ENCODE measurements at regions not wholly inside any gene's neighbourhood (a gene's known extent, or its start where the extent isn't known, plus 50 kb on each side); places are given as distances from the start of the nearest gene placed in this dataset.

- 34% methylated on average over 4 of the region's 4 CpGs for WGBS (ENCODE audit: low lambda C conversion rate)
- H3K9me3 ChIP-seq = no peaks in the 10 kb centered on the region
- no peaks in the 10 kb centered on the region for H3K79me2 ChIP-seq (ENCODE audit: insufficient read depth)
- no peaks in the 10 kb centered on the region for H4K20me1 ChIP-seq (ENCODE audit: insufficient read depth)
- H3K27ac ChIP-seq (ENCODE audit: low read depth in 2 of 2, low read length in 1 of 2) = no peak overlapping the region
- H3K4me1 ChIP-seq (ENCODE audit: control insufficient read depth in 1 of 2, insufficient read depth in 2 of 2, low read depth in 1 of 2, low read length in 1 of 2) = no peaks in the 10 kb centered on the region
- DNase-seq = no peak
- no peak overlapping the region for H3K9ac ChIP-seq
- no peak for TF ChIP-seq IRF3 (IDR thresholded peaks at IDR 0.05; ENCODE audit: low read depth, low read length)
- no peak for TF ChIP-seq REST (IDR thresholded peaks at IDR 0.05; ENCODE audit: low read depth, low read length)
- TF ChIP-seq ELF1 (IDR thresholded peaks at IDR 0.05) = no peak
- TF ChIP-seq FOSL2 (IDR thresholded peaks at IDR 0.05; ENCODE audit: borderline replicate concordance, low read depth) = no peak
- no peak for TF ChIP-seq MEF2A (IDR thresholded peaks at IDR 0.05; ENCODE audit: borderline replicate concordance, low read depth)
- no peak for TF ChIP-seq MXI1 (IDR thresholded peaks at IDR 0.05; ENCODE audit: low read depth, low read length)
- no peak for TF ChIP-seq RFX5 (IDR thresholded peaks at IDR 0.05; ENCODE audit: low read length)
- TF ChIP-seq SIN3A (IDR thresholded peaks at IDR 0.05; ENCODE audit: borderline replicate concordance, low read depth, low read length) = no peak
- no peak for TF ChIP-seq PBX3 (IDR thresholded peaks at IDR 0.05)
- TF ChIP-seq NRF1 (IDR thresholded peaks at IDR 0.05; ENCODE audit: low read depth, low read length) = no peak
- TF ChIP-seq RXRA (IDR thresholded peaks at IDR 0.05; ENCODE audit: borderline replicate concordance, low read depth) = no peak
- no peak for TF ChIP-seq TEAD4 (IDR thresholded peaks at IDR 0.05; ENCODE audit: borderline replicate concordance, insufficient read depth)
- no peak for TF ChIP-seq EZH2phosphoT487 (IDR thresholded peaks at IDR 0.05; ENCODE audit: borderline replicate concordance, low read depth)
- TF ChIP-seq EP300 (IDR thresholded peaks at IDR 0.05; ENCODE audit: borderline replicate concordance in 1 of 2, low read depth in 1 of 2, low read length in 1 of 2) = no peak
- TF ChIP-seq FOXJ3 (CRISPR knock-in tag; IDR thresholded peaks at IDR 0.05) = no peak
- no peak for TF ChIP-seq TAF1 (IDR thresholded peaks at IDR 0.05; ENCODE audit: borderline replicate concordance, low read depth, low read length)
- H3K27me3 ChIP-seq (ENCODE audit: insufficient read depth) = no peaks in the 10 kb centered on the region
- H3K4me3 ChIP-seq (ENCODE audit: low read depth in 2 of 2, low read length in 1 of 2) = no peak overlapping the region
- H3K36me3 ChIP-seq (replicated peaks in 1 of 2; ENCODE audit: control insufficient read depth in 1 of 2, insufficient read depth in 2 of 2, low read length in 1 of 2) = no peaks in the 10 kb centered on the region
- no peak overlapping the region for H3K4me2 ChIP-seq
- no peak overlapping the region for H2AFZ ChIP-seq (ENCODE audit: low read depth)
- H3K9me2 ChIP-seq = peaks cover 6% of the 10 kb centered on the region; the same call in 1 of the 2 replicates
- H3F3A ChIP-seq (replicated peaks; ENCODE audit: insufficient read depth) = no peaks in the 10 kb centered on the region
- ChIA-PET CTCF (interaction anchor here (1.5 kb wide), 1 partner anchor 9 kb away, joined by 3 read pairs; no protein-coding TSS in a partner anchor), POLR2A (no interaction called here)
These were observed 244.1 kb downstream of the POLR1F start for GRCh38 chr7:19464751-19465150.
